Erythroblast (primary cell): ENCODE measurements at regions not wholly inside any gene's neighbourhood (a gene's known extent, or its start where the extent isn't known, plus 50 kb on each side); places are given as distances from the start of the nearest gene placed in this dataset.

Experiments used
- GATA1 ChIP-seq: IDR thresholded peaks from 2 replicates; pipeline ENCODE4 v1.6.1; 2011; ENCODE audit warnings: low read depth, mild to moderate bottlenecking, control low read depth, low read length, moderate library complexity
- POLR2A ChIP-seq: IDR thresholded peaks from 2 replicates; pipeline ENCODE4 v1.6.1; 2011; ENCODE audit warnings: mild to moderate bottlenecking, low read length

DNA sequence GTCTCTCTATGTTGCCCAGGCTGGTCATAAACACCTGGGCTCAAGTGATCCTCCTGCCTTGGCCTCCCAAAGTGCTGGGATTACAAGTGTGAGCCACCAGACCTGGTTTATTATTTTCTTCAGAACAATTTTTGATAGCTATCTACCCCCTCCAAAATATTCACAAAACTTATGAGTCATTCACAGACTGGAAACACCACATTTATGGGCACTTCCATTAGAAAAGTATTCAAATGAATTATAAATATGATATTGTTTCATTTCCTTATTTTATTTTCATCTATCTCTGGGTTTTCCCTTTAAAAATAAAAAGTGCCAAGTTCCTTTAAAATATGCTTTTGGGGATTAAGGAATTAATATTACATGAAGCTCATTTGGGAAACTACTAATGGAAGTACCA lies 58.8 kb upstream of the MSTN start:
- TF ChIP-seq POLR2A: no peak
- no peak for TF ChIP-seq GATA1
